ENCODE measurements at regions not wholly inside any gene's neighbourhood (a gene's known extent, or its start where the extent isn't known, plus 50 kb on each side); places are given as distances from the start of the nearest gene placed in this dataset.
"Not testable (repeated sequence)": the region's sequence is repeated elsewhere in the genome, so short reads cannot be mapped to it uniquely, and the experiment has no call there.

- Histone ChIP-seq H3K27me3 (ENCODE audit: insufficient read depth, low read length) (no peaks in the 10 kb centered on the region), H3K27ac (ENCODE audit: low read depth, low read length, poor library complexity, severe bottlenecking) (no peak overlapping the region), H3K9me3 (ENCODE audit: low read length) (no peaks in the 10 kb centered on the region), H3K36me3 (ENCODE audit: insufficient read depth, low read length) (no peaks in the 10 kb centered on the region), H3K79me2 (ENCODE audit: insufficient read depth, low read length) (no peaks in the 10 kb centered on the region), H3K4me1 (ENCODE audit: insufficient read depth, low read length, severe bottlenecking) (no peaks in the 10 kb centered on the region), H3F3A (ENCODE audit: insufficient read depth, low read length) (no peaks in the 10 kb centered on the region), H3K4me2 (ENCODE audit: low read length) (no peak overlapping the region), H2AFZ (ENCODE audit: low read length) (no peak overlapping the region), H4K20me1 (ENCODE audit: insufficient read depth, low read length) (no peaks in the 10 kb centered on the region), H3K9ac (ENCODE audit: low read length) (no peak overlapping the region), H3K9me2 (ENCODE audit: low read depth, low read length) (no peaks in the 10 kb centered on the region), H3K4me3 (ENCODE audit: low read depth, low read length, poor library complexity, severe bottlenecking) (no peak overlapping the region)
- TF ChIP-seq EZH2 (IDR thresholded peaks at IDR 0.05; ENCODE audit: borderline replicate concordance, low read length) (no peak), CTCF (IDR thresholded peaks at IDR 0.05; ENCODE audit: low read length) (no peak)
These were observed 193.0 kb upstream of the REG3G start for GRCh38 chr2:78832481-78832880.

GRCh38 chr2:78839259-78839658 lies 186.2 kb upstream of the REG3G start:
- Histone ChIP-seq H3K27ac (ENCODE audit: low read depth, low read length, poor library complexity, severe bottlenecking) (no peak overlapping the region), H3K79me2 (ENCODE audit: insufficient read depth, low read length) (no peaks in the 10 kb centered on the region), H3K9ac (ENCODE audit: low read length) (no peak overlapping the region), H3K4me1 (ENCODE audit: insufficient read depth, low read length, severe bottlenecking) (no peaks in the 10 kb centered on the region), H3K4me2 (ENCODE audit: low read length) (no peak overlapping the region), H3K9me2 (ENCODE audit: low read depth, low read length) (no peaks in the 10 kb centered on the region), H4K20me1 (ENCODE audit: insufficient read depth, low read length) (no peaks in the 10 kb centered on the region), H3K36me3 (ENCODE audit: insufficient read depth, low read length) (no peaks in the 10 kb centered on the region), H3F3A (ENCODE audit: insufficient read depth, low read length) (no peaks in the 10 kb centered on the region), H3K27me3 (ENCODE audit: insufficient read depth, low read length) (no peaks in the 10 kb centered on the region), H3K4me3 (ENCODE audit: low read depth, low read length, poor library complexity, severe bottlenecking) (no peak overlapping the region), H2AFZ (ENCODE audit: low read length) (no peak overlapping the region), H3K9me3 (ENCODE audit: low read length) (no peaks in the 10 kb centered on the region)
- TF ChIP-seq EZH2 (IDR thresholded peaks at IDR 0.05; ENCODE audit: borderline replicate concordance, low read length) (no peak), CTCF (IDR thresholded peaks at IDR 0.05; ENCODE audit: low read length) (no peak)

GRCh38 chr2:78840311-78840710 lies 185.2 kb upstream of the REG3G start:
- not testable (repeated sequence) for H3F3A ChIP-seq (ENCODE audit: insufficient read depth, low read length); H3K27me3 ChIP-seq (ENCODE audit: insufficient read depth, low read length); H3K9ac ChIP-seq (ENCODE audit: low read length); H3K9me2 ChIP-seq (ENCODE audit: low read depth, low read length); H3K4me1 ChIP-seq (ENCODE audit: insufficient read depth, low read length, severe bottlenecking); H3K27ac ChIP-seq (ENCODE audit: low read depth, low read length, poor library complexity, severe bottlenecking); H3K79me2 ChIP-seq (ENCODE audit: insufficient read depth, low read length); H2AFZ ChIP-seq (ENCODE audit: low read length); H4K20me1 ChIP-seq (ENCODE audit: insufficient read depth, low read length); H3K4me2 ChIP-seq (ENCODE audit: low read length); H3K4me3 ChIP-seq (ENCODE audit: low read depth, low read length, poor library complexity, severe bottlenecking); H3K9me3 ChIP-seq (ENCODE audit: low read length); H3K36me3 ChIP-seq (ENCODE audit: insufficient read depth, low read length)

- Histone ChIP-seq H3K4me3 (ENCODE audit: low read depth, low read length, poor library complexity, severe bottlenecking) (no peak overlapping the region), H3K79me2 (ENCODE audit: insufficient read depth, low read length) (no peaks in the 10 kb centered on the region), H3K4me2 (ENCODE audit: low read length) (no peak overlapping the region), H3K9me3 (ENCODE audit: low read length) (no peaks in the 10 kb centered on the region), H3K27me3 (ENCODE audit: insufficient read depth, low read length) (no peaks in the 10 kb centered on the region), H2AFZ (ENCODE audit: low read length) (no peak overlapping the region), H3K27ac (ENCODE audit: low read depth, low read length, poor library complexity, severe bottlenecking) (no peak overlapping the region), H3K9me2 (ENCODE audit: low read depth, low read length) (no peaks in the 10 kb centered on the region), H3K9ac (ENCODE audit: low read length) (no peak overlapping the region), H4K20me1 (ENCODE audit: insufficient read depth, low read length) (no peaks in the 10 kb centered on the region), H3K36me3 (ENCODE audit: insufficient read depth, low read length) (no peaks in the 10 kb centered on the region), H3K4me1 (ENCODE audit: insufficient read depth, low read length, severe bottlenecking) (no peaks in the 10 kb centered on the region), H3F3A (ENCODE audit: insufficient read depth, low read length) (no peaks in the 10 kb centered on the region)
- TF ChIP-seq CTCF (IDR thresholded peaks at IDR 0.05; ENCODE audit: low read length) (no peak), EZH2 (IDR thresholded peaks at IDR 0.05; ENCODE audit: borderline replicate concordance, low read length) (no peak)
These were observed 179.8 kb upstream of the REG3G start for GRCh38 chr2:78845664-78846185.

Data from OCI-LY1 (cell line).